Retinal pigment epithelial cell (primary cell): ENCODE measurements at regions not wholly inside any gene's neighbourhood (a gene's known extent, or its start where the extent isn't known, plus 50 kb on each side); places are given as distances from the start of the nearest gene placed in this dataset.

ENCODE experiments used
- DNase-seq: peaks from one replicate; pipeline ENCODE4 v3.0.0-alpha.2; 2010; ENCODE audit warnings: low read depth
- H3K4me3 ChIP-seq: 2 replicates; pipeline ENCODE4 v1.5.1; 2011; ENCODE audit warnings: mild to moderate bottlenecking, low read length, control low read depth, moderate library complexity
- TF ChIP-seq, protein P1 (sequence below): conservative IDR thresholded peaks from 2 replicates; pipeline ENCODE4 v1.5.1; 2011; ENCODE audit warnings: low read depth, low read length, control low read depth, inconsistent platforms

DNA sequence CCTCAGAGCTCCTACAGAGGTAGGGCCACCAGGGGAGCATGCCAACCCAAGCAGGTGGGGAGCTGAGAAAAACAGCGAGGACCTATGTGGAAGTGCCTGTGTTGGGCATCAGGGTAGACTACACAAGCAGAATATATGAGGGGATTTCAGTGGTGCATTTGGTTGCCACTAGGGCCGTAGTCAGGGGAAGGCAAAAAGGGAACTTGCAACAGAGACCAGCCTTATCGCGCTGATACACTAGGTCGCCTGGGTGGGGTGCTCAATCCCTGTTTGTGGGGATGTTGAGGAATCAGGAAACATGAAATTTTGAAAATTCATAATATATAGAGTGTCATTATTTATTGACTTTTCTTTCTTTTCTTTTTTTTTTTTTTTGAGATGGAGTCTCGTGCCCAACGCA, 370.9 kb upstream of the PRR16 start:
- no peak overlapping the region for H3K4me3 ChIP-seq
- DNase-seq = no peak

DNA sequence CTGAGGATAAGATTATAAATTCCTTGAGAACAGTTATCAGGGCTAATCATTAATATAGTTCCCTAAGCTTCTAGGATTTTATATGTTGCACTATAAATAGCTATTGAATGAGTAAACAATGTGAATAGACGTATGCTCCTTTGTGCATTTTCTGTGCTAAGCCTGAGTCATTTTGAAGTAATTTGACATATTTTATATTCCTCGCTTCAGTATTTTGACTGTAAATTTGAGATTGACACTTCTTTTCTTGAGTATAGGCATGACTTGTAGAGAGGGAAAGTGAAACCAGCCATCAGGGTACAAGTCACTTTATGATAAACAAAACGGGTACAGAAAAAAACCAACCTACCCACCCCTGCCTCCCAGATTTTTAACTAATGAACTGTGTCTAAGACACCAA, 367.7 kb upstream of the PRR16 start:
- TF ChIP-seq, protein P1, sequence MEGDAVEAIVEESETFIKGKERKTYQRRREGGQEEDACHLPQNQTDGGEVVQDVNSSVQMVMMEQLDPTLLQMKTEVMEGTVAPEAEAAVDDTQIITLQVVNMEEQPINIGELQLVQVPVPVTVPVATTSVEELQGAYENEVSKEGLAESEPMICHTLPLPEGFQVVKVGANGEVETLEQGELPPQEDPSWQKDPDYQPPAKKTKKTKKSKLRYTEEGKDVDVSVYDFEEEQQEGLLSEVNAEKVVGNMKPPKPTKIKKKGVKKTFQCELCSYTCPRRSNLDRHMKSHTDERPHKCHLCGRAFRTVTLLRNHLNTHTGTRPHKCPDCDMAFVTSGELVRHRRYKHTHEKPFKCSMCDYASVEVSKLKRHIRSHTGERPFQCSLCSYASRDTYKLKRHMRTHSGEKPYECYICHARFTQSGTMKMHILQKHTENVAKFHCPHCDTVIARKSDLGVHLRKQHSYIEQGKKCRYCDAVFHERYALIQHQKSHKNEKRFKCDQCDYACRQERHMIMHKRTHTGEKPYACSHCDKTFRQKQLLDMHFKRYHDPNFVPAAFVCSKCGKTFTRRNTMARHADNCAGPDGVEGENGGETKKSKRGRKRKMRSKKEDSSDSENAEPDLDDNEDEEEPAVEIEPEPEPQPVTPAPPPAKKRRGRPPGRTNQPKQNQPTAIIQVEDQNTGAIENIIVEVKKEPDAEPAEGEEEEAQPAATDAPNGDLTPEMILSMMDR = no peak
- H3K4me3 ChIP-seq = no peak overlapping the region
- peak; percentile 48 for DNase-seq

More for the DNA sequence above, 370.9 kb upstream of the PRR16 start:
- TF ChIP-seq, protein P1 = no peak

DNA sequence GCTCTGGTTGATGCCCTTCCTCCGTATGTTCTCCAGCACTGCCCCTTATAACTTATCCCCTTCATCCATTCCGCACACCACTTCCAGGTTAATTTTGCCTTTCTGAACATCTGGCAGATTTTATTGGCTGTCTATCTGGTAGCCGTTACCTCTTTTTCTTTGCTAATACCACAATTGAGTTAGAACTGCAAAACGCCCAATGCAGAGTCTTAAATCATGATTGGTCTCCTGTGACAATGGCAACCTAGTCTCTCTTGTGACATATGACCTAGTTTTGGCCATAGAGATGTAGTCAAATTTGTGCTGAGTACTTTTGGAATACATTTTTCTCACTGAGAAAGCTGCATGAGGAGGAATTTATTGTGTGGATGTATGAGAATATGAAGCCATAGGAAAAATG, 365.7 kb upstream of the PRR16 start:
- TF ChIP-seq, protein P1 = no peak
- H3K4me3 ChIP-seq = no peak overlapping the region
- DNase-seq = no peak

DNA sequence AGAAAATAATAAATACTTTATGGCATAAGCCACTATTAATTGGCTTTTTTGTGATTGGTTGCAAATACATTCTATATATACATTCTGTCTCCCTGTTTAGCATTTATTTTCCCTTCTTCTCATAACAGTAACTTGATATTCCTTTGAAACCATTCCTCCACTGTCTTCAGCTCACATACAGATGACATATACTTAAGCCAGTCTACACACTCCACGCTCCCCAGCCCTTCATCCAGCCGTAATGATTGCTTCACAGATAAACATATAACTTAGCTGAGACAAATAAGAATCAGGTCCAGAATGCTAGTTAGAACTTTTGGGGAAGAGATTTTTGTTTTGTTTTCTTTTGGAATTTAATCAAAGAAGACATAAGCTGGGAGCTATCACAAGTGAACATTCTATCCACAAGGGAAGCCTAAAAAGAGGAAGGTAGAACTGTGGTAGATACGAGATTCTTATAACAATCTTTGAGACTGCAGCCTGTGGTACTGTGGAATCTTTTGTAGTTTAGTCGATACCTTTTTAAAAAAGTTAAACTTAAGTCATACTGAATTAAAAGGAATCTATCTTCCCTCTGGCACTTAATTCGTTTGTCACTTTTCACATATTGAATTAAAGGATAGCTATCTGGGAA, 365.1 kb upstream of the PRR16 start:
- TF ChIP-seq, protein P1 = no peak
- no peak for DNase-seq
- no peak overlapping the region for H3K4me3 ChIP-seq

DNA sequence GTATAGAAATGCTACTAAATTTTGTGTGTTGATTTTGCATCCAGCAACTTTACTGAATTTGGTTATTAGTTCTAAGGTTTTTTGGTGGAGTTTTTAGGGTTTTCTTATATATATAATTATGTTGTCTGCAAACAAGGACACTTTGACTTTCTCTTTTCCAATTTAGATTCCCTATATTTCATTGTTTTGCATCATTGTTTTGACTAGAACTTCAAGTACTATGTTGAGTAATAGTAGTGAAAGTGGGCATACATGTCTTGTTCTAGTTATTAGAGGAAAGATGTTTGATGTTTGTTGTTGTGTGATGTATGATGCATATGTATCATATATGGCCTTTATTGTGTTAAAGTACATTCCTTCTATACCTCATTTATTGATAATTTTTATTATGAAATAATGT, 362.3 kb upstream of the PRR16 start:
- DNase-seq = no peak
- no peak overlapping the region for H3K4me3 ChIP-seq
- TF ChIP-seq, protein P1 = no peak

DNA sequence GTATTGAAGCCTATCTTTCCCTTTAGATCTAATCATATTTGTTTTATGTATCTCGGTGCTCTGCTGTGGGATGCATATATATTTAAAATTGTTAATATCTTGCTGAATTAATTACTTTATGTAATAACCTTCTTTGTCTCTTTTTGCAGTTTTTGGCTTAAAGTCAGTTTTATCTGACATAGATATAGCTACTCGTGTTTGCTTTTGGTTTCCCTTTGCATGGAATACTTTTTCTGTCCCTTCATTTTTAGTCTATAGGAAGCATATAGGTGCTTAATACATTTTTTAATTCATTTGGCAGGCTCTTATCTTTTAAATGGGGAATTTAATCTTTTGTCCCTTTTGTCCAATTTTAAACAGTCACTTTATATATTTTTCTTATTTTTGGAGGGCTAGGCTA, 360.6 kb upstream of the PRR16 start:
- H3K4me3 ChIP-seq = no peak overlapping the region
- TF ChIP-seq, protein P1 = no peak
- DNase-seq = no peak

DNA sequence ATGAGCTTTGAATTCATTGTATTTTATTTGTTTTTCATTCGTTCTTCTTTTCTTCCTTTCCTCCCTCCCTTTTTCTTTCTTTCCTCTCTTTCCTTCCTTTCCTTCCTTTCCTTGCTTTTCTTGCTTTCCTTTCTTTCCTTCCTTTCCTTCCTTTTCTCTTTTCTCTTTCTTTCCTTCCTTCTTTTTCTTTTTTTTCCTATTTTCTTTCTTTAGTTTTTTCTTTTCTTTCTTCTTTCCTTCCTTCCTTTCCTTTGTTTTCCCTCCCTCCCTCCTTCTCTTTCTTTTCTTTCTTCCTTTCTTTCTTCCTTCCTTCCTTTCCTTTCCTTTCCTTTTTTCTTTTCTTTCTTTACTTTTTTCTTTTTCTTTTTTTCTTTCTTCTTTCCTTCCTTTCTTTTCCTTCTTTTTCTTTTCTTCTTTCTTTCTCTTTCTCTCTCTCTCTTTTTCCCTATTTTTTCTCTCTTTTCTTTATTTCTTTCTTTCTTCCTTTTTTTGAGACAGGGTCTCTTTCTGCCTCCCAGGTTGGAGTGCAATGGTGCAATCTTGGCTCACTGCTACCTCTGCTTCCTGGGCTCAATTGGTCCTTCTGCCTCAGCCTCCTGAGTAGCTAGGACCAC, 357.1 kb upstream of the PRR16 start:
- TF ChIP-seq, protein P1 = no peak
- H3K4me3 ChIP-seq = no peak overlapping the region
- no peak for DNase-seq
